VCaP (cell line): ENCODE measurements at regions not wholly inside any gene's neighbourhood (a gene's known extent, or its start where the extent isn't known, plus 50 kb on each side); places are given as distances from the start of the nearest gene placed in this dataset.
A peak's percentile ranks its signal among the peaks of the same experiment; 100 is the strongest.

ENCODE experiments used
- H3K27ac ChIP-seq: fragments of 450-650 bp; 2 replicates; pipeline ENCODE4 v1.5.1; 2017
- CTCF ChIP-seq: fragments of 450-650 bp; conservative IDR thresholded peaks from 2 replicates; pipeline ENCODE4 v1.5.1; 2017; ENCODE audit warnings: mild to moderate bottlenecking, moderate library complexity

- H3K27ac ChIP-seq = no peak overlapping the region
- TF ChIP-seq CTCF = no peak
Observed at GRCh38 chr7:155194382-155195140, 103.1 kb upstream of the INSIG1 start.

DNA sequence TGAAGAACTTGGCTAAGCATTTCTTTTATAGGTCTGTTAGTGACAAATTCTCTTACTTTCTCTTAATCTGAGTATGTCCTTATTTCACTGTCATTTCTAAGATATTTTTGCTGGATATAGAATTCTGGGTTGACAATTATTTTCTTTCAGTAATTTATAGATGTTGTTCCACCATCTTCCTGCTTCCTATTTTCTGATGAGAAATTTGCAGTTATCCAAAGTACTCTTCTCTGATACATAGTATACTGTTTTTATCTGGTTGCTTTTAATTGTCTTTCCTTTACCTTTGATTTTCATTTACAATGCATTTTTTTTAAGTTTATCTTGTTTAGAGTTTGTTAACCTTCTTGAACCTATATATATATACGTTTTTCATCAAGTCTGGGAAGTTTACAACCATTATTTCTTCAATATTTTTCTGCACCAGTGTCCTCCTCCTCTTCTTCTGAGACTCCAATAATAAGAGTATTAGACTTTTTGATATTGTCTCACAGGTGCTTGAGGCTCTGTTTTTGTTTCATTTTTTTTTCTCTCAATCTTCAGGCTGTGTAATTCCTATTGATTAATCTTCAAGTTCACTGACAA is 101.6 kb upstream of the INSIG1 start:
- TF ChIP-seq CTCF = no peak
- H3K27ac ChIP-seq = no peak overlapping the region

DNA sequence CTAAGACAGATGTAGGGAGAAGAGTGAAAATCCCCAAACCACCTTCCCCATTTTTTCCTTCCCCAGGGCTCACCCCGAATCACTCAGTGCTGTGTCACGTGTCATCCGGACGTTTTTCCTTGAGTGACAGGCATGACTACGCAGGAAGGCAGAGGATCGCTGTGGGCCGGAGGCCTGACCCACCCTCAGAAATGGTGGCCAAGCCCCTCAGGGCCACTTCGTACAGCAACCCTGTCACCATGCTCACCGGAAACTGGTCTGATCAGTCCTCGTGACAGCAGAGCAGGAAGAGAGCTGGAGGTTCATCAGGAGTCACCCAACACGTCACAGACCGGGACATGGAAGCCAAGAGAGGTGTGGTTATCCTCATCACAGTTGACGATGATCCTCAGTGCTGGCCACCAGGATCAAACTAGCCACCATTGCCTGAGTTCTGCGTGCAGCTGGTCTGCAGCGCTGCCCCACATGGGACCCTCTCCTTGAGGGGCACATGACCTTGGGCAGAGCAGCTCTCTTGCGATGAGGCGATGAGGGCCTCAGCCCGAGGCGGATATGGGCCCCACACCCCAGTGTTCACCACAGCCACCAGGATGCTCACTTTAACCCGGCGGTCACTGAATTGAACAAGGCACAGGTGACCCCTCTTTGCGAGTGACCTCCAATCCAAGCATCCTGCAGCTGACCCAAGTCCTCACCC is 99.3 kb upstream of the INSIG1 start:
- no peak overlapping the region for H3K27ac ChIP-seq
- no peak for TF ChIP-seq CTCF

DNA sequence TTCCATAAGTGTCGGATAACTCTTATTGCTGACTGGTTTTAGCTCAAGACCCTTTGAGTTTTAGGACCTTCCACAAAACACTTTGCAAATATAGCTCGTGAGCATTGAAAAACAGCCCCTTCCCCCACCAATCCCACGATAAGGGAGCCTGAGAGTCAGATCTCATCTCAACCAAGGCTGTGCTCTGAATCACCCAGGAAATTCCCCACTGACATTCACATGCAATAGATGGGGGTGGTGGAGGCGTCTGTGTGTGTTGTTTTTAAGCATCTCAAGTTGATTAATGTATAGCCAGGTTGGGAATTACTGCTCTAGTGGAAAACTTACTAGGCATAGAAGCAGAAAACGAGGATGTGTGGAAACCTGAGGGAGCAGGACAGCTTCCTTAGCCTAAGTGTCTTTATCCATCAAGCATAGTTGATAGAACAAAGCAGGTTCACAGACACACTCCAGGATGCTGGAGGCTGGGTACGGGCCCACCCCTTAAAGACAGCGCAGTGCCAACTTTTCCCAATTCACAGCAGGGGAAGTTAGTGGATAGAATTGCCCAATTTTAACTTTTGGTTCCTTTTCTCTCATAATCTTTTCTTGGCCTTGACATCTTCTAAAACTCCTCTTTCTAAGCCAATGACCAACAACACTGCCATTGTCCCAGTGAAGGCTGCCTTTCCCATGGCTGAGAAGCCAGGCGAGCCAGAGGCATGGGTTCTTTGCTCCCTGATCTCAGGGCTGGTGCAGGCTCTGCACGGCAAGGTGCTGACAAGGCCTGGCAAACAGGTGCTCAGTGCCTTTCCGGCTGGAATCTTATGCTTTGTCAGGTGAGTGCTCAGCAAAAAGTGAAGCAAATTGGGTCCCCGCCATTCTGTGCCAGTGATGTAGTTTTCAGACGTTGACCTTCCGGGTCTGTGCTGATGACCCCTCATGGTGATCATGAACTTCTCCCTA is 98.5 kb upstream of the INSIG1 start:
- peak overlapping the region; percentile 18; the same call in 1 of the 2 replicates for H3K27ac ChIP-seq
- TF ChIP-seq CTCF = no peak

GRCh38 chr7:155201325-155202087 is 96.2 kb upstream of the INSIG1 start:
- no peak overlapping the region for H3K27ac ChIP-seq
- TF ChIP-seq CTCF = no peak

DNA sequence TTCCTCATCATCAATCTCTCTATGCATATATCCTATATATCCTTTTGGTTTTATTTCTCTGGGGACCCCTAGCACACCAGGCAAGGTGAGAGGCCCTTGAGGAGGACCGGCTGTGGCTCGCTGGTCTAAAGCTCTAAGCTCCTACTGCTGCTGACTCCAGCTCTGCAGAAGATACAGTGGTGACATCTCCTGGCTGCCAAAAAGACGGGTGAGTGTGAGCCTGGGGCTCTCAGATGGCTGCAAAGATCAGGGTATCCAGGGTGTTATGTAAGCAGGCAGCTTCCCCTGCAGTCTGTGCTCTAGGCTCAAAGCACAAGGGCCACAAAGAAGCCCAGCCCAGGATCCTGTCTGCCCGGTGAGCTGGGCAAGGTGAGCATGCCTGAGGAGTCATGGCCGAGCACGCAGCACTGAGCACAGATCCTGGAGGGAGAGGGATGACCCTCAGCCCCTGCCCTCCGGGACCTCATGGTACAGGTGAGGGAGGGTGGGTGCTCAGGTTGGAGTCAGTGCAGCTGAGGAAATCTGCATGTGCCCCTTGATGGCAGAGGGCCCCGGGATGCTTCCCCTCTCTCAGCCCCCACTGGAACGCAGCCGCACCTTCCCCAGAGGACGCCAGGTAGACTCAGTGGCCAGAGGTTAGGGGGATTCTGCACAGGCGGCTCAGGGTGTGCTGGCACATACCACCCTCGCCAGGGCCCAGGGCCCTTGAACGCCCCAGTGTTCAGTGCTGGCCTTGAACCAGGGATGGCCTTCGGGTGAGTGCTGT is 95.4 kb upstream of the INSIG1 start:
- no peak for TF ChIP-seq CTCF

More for the DNA sequence above, 95.4 kb upstream of the INSIG1 start:
- no peak overlapping the region for H3K27ac ChIP-seq
